ENCODE measurements at regions not wholly inside any gene's neighbourhood (a gene's known extent, or its start where the extent isn't known, plus 50 kb on each side); places are given as distances from the start of the nearest gene placed in this dataset.

DNA sequence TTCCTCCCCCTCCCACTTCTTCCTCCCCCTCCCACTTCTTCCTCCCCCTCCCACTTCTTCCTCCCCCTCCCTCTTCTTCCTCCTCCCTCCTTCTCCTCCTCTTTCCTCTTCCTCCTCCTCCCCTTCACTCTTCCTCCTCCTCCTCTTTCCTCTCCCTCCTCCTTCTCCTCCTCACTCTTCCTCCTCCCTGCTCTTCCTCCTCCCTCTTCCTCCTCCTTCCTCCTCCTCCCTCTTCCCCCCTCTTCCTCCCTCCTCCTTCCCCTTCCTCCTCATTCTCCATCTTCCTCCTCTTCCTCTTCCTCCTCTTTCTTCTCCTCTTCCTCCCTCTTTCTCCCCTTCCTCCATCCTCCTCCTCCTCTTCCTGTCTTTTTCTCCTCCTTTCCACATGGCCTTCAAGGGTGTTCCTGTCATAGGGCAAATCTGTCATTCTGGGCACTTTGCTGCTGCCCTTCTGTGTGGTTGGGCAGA is 111.4 kb downstream of the PHETA1 start:
- Histone ChIP-seq H3K4me3 (replicated peaks; ENCODE audit: insufficient read depth, low read length) (no peak overlapping the region), H3K27ac (replicated peaks) (no peak overlapping the region), H3K27me3 (ENCODE audit: insufficient read depth, poor library complexity, severe bottlenecking) (no peaks in the 10 kb centered on the region)
- DNase-seq (ENCODE audit: low read depth in 1 of 2, low spot score in 1 of 2) = peak in 1 of 2 experiments; percentile 36
- no peak for TF ChIP-seq GABPA (IDR thresholded peaks at IDR 0.05; ENCODE audit: low read depth)
- TF ChIP-seq, protein P1, sequence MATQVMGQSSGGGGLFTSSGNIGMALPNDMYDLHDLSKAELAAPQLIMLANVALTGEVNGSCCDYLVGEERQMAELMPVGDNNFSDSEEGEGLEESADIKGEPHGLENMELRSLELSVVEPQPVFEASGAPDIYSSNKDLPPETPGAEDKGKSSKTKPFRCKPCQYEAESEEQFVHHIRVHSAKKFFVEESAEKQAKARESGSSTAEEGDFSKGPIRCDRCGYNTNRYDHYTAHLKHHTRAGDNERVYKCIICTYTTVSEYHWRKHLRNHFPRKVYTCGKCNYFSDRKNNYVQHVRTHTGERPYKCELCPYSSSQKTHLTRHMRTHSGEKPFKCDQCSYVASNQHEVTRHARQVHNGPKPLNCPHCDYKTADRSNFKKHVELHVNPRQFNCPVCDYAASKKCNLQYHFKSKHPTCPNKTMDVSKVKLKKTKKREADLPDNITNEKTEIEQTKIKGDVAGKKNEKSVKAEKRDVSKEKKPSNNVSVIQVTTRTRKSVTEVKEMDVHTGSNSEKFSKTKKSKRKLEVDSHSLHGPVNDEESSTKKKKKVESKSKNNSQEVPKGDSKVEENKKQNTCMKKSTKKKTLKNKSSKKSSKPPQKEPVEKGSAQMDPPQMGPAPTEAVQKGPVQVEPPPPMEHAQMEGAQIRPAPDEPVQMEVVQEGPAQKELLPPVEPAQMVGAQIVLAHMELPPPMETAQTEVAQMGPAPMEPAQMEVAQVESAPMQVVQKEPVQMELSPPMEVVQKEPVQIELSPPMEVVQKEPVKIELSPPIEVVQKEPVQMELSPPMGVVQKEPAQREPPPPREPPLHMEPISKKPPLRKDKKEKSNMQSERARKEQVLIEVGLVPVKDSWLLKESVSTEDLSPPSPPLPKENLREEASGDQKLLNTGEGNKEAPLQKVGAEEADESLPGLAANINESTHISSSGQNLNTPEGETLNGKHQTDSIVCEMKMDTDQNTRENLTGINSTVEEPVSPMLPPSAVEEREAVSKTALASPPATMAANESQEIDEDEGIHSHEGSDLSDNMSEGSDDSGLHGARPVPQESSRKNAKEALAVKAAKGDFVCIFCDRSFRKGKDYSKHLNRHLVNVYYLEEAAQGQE (IDR thresholded peaks at IDR 0.05; ENCODE audit: insufficient replicate concordance, low read depth) = no peak
- no peak for TF ChIP-seq SPI1 (IDR thresholded peaks at IDR 0.05; ENCODE audit: borderline replicate concordance, low read depth)
- TF ChIP-seq, protein P2, sequence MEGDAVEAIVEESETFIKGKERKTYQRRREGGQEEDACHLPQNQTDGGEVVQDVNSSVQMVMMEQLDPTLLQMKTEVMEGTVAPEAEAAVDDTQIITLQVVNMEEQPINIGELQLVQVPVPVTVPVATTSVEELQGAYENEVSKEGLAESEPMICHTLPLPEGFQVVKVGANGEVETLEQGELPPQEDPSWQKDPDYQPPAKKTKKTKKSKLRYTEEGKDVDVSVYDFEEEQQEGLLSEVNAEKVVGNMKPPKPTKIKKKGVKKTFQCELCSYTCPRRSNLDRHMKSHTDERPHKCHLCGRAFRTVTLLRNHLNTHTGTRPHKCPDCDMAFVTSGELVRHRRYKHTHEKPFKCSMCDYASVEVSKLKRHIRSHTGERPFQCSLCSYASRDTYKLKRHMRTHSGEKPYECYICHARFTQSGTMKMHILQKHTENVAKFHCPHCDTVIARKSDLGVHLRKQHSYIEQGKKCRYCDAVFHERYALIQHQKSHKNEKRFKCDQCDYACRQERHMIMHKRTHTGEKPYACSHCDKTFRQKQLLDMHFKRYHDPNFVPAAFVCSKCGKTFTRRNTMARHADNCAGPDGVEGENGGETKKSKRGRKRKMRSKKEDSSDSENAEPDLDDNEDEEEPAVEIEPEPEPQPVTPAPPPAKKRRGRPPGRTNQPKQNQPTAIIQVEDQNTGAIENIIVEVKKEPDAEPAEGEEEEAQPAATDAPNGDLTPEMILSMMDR (IDR thresholded peaks at IDR 0.05; ENCODE audit: insufficient read depth, low read length) = no peak
- TF ChIP-seq POLR2AphosphoS5 (IDR thresholded peaks at IDR 0.05; ENCODE audit: low read depth) = no peak

GRCh38 chr12:111256629-111257434 is 112.1 kb downstream of the PHETA1 start:
- no peak for DNase-seq (ENCODE audit: low read depth in 1 of 2, low spot score in 1 of 2)
- TF ChIP-seq SPI1 (IDR thresholded peaks at IDR 0.05; ENCODE audit: borderline replicate concordance, low read depth) = no peak
- no peak for TF ChIP-seq POLR2AphosphoS5 (IDR thresholded peaks at IDR 0.05; ENCODE audit: low read depth)
- TF ChIP-seq, protein P1 (IDR thresholded peaks at IDR 0.05; ENCODE audit: insufficient replicate concordance, low read depth) = no peak
- TF ChIP-seq, protein P2 (IDR thresholded peaks at IDR 0.05; ENCODE audit: insufficient read depth, low read length) = no peak
- no peak for TF ChIP-seq GABPA (IDR thresholded peaks at IDR 0.05; ENCODE audit: low read depth)
- no peak overlapping the region for H3K27ac ChIP-seq (replicated peaks)
- H3K4me3 ChIP-seq (replicated peaks; ENCODE audit: insufficient read depth, low read length) = no peak overlapping the region
- H3K27me3 ChIP-seq (ENCODE audit: insufficient read depth, poor library complexity, severe bottlenecking) = no peaks in the 10 kb centered on the region

DNA sequence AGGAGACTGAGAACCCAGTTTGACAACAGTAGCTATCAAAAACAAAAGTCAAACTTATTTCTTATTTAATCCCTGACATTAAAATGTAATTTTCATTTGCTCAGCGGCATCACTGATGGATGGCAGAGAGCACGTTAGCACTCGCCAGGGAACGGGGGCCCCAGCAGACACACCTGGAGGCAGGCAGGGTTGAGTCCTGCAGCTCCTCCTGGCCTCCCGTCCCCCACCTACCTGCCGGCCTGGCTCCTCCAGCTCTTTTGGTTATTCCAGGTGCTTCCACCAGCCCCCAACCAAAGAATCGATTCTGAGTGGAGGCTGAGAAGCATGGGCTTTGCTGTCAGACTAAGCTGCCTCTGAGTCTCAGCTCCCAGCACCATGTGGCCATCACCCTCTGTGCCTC is 113.6 kb downstream of the PHETA1 start:
- Histone ChIP-seq H3K27me3 (ENCODE audit: insufficient read depth, poor library complexity, severe bottlenecking) (no peaks in the 10 kb centered on the region), H3K4me3 (replicated peaks; ENCODE audit: insufficient read depth, low read length) (no peak overlapping the region), H3K27ac (replicated peaks) (no peak overlapping the region)
- no peak for DNase-seq (ENCODE audit: low read depth in 1 of 2, low spot score in 1 of 2)
- TF ChIP-seq, protein P1 (IDR thresholded peaks at IDR 0.05; ENCODE audit: insufficient replicate concordance, low read depth) = no peak
- TF ChIP-seq SPI1 (IDR thresholded peaks at IDR 0.05; ENCODE audit: borderline replicate concordance, low read depth) (no peak), POLR2AphosphoS5 (IDR thresholded peaks at IDR 0.05; ENCODE audit: low read depth) (no peak), GABPA (IDR thresholded peaks at IDR 0.05; ENCODE audit: low read depth) (no peak)
- TF ChIP-seq, protein P2 (IDR thresholded peaks at IDR 0.05; ENCODE audit: insufficient read depth, low read length) = no peak

Data from HL-60 (cell line).